Upper lobe of left lung (tissue), 4 donors: ENCODE measurements at regions not wholly inside any gene's neighbourhood (a gene's known extent, or its start where the extent isn't known, plus 50 kb on each side); places are given as distances from the start of the nearest gene placed in this dataset.

Experiments
- POLR2A ChIP-seq, 4 donors: fragments of 450-650 bp; IDR thresholded peaks; one replicate each; pipeline ENCODE4 v1.5.1; 2016 to 2017; ENCODE audit warnings: antibody characterized with exemption in 4 of 4, mild to moderate bottlenecking in 2 of 4
- POLR2AphosphoS5 ChIP-seq, 2 donors: sonication (generic); formaldehyde crosslinking; IDR thresholded peaks; one replicate each; pipeline ENCODE4 v1.5.1; 2017; ENCODE audit warnings: antibody characterized with exemption in 2 of 2
- TF ChIP-seq, protein P1 (sequence below), 6 experiments: fragments of 450-650 bp in 4 of 6; fragments of 200-600 bp in 2 of 6; sonication (generic) in 2 of 6; IDR thresholded peaks; one replicate each; pipeline ENCODE4 v1.5.1; 2016 to 2019; ENCODE audit warnings: antibody characterized with exemption in 6 of 6

GRCh38 chr13:34465423-34465922 is 476.6 kb upstream of the NBEA start:
- TF ChIP-seq, protein P1, sequence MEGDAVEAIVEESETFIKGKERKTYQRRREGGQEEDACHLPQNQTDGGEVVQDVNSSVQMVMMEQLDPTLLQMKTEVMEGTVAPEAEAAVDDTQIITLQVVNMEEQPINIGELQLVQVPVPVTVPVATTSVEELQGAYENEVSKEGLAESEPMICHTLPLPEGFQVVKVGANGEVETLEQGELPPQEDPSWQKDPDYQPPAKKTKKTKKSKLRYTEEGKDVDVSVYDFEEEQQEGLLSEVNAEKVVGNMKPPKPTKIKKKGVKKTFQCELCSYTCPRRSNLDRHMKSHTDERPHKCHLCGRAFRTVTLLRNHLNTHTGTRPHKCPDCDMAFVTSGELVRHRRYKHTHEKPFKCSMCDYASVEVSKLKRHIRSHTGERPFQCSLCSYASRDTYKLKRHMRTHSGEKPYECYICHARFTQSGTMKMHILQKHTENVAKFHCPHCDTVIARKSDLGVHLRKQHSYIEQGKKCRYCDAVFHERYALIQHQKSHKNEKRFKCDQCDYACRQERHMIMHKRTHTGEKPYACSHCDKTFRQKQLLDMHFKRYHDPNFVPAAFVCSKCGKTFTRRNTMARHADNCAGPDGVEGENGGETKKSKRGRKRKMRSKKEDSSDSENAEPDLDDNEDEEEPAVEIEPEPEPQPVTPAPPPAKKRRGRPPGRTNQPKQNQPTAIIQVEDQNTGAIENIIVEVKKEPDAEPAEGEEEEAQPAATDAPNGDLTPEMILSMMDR (IDR thresholded peaks at IDR 0.05) = no peak
- TF ChIP-seq POLR2A (IDR thresholded peaks at IDR 0.05) = no peak
- no peak for TF ChIP-seq POLR2AphosphoS5 (IDR thresholded peaks at IDR 0.05)
